GM23338 (cell line): ENCODE measurements at regions not wholly inside any gene's neighbourhood (a gene's known extent, or its start where the extent isn't known, plus 50 kb on each side); places are given as distances from the start of the nearest gene placed in this dataset.

ENCODE experiments used
- ATAC-seq: fragments of 200-7000 bp; cut with Tn5 transposase; 3 replicates; pipeline ENCODE4 v1.9.1; 2020
- DNase-seq: peaks from one replicate; pipeline ENCODE4 v3.0.0-alpha.2; 2015; ENCODE audit warnings: low spot score
- H2AFZ ChIP-seq: fragments of 200-600 bp; sonication (generic); 2 replicates; pipeline ENCODE4 v1.8.0; 2016; ENCODE audit warnings: antibody characterized with exemption, mild to moderate bottlenecking, moderate library complexity
- H3F3A ChIP-seq: fragments of 200-600 bp; sonication (generic); replicated peaks from 2 replicates; pipeline ENCODE4 v1.8.0; 2017; ENCODE audit warnings: antibody characterized with exemption, mixed run types, low read depth
- H3K27ac ChIP-seq: fragments of 200-600 bp; sonication (generic); 2 replicates; pipeline ENCODE4 v1.6.1; 2016; ENCODE audit warnings: low read depth
- H3K27me3 ChIP-seq: fragments of 200-600 bp; sonication (generic); 2 replicates; pipeline ENCODE4 v1.8.0; 2016; ENCODE audit warnings: mild to moderate bottlenecking, mixed run types, moderate library complexity; ENCODE audit not compliant: insufficient read depth
- H3K36me3 ChIP-seq: fragments of 200-600 bp; sonication (generic); 2 replicates; pipeline ENCODE4 v1.8.0; 2016; ENCODE audit warnings: mild to moderate bottlenecking; ENCODE audit not compliant: insufficient read depth
- H3K4me1 ChIP-seq: fragments of 200-600 bp; sonication (generic); 2 replicates; pipeline ENCODE4 v1.8.0; 2016; ENCODE audit warnings: mild to moderate bottlenecking, moderate library complexity; ENCODE audit not compliant: insufficient read depth
- H3K4me2 ChIP-seq: fragments of 200-600 bp; sonication (generic); 2 replicates; pipeline ENCODE4 v1.7.1; 2017; ENCODE audit warnings: mixed run types
- H3K4me3 ChIP-seq: fragments of 200-600 bp; sonication (generic); 2 replicates; pipeline ENCODE4 v1.6.1; 2016; ENCODE audit warnings: mixed run types
- H3K79me2 ChIP-seq: fragments of 200-600 bp; sonication (generic); replicated peaks from 2 replicates; pipeline ENCODE4 v1.8.0; 2017; ENCODE audit warnings: mild to moderate bottlenecking; ENCODE audit not compliant: insufficient read depth
- H3K9me2 ChIP-seq: fragments of 200-600 bp; sonication (generic); 2 replicates; pipeline ENCODE4 v1.8.0; 2017; ENCODE audit not compliant: insufficient read depth
- H4K20me1 ChIP-seq: fragments of 200-600 bp; sonication (generic); replicated peaks from 2 replicates; pipeline ENCODE4 v1.8.0; 2017; ENCODE audit warnings: mild to moderate bottlenecking; ENCODE audit not compliant: insufficient read depth
- H3K27ac Mint-ChIP-seq: 2 replicates; pipeline ENCODE4 v1.8.0; 2020; ENCODE audit warnings: inconsistent platforms, mild to moderate bottlenecking, moderate library complexity, mixed read lengths
- H3K27me3 Mint-ChIP-seq: 3 replicates; pipeline ENCODE4 v1.8.0; 2022; ENCODE audit warnings: low read depth, mild to moderate bottlenecking, moderate library complexity, mixed read lengths, inconsistent platforms; ENCODE audit not compliant: insufficient read depth, poor library complexity
- H3K36me3 Mint-ChIP-seq: 3 replicates; pipeline ENCODE4 v1.8.0; 2021; ENCODE audit warnings: low read depth, mild to moderate bottlenecking, inconsistent platforms, moderate library complexity, mixed read lengths
- H3K4me1 Mint-ChIP-seq: 3 replicates; pipeline ENCODE4 v1.8.0; 2020; ENCODE audit warnings: mild to moderate bottlenecking, inconsistent platforms, mixed read lengths
- H3K4me3 Mint-ChIP-seq: 3 replicates; pipeline ENCODE4 v1.8.0; 2021; ENCODE audit warnings: moderate library complexity, mild to moderate bottlenecking, inconsistent platforms, mixed read lengths
- H3K9me3 Mint-ChIP-seq: 3 replicates; pipeline ENCODE4 v1.8.0; 2020; ENCODE audit warnings: moderate library complexity, mild to moderate bottlenecking, inconsistent platforms, mixed read lengths
- CREB1 ChIP-seq: fragments of 250-450 bp; sonication (Bioruptor Pico); IDR thresholded peaks from 2 replicates; pipeline ENCODE4 v1.5.0; 2020; ENCODE audit warnings: low read depth, mild to moderate bottlenecking, moderate library complexity
- EZH2 ChIP-seq: fragments of 200-600 bp; sonication (generic); IDR thresholded peaks from one replicate; pipeline ENCODE4 v1.8.0; 2017; ENCODE audit warnings: antibody characterized with exemption, mild to moderate bottlenecking, low read depth; ENCODE audit not compliant: unreplicated experiment
- JUNB ChIP-seq: IDR thresholded peaks from one replicate; pipeline ENCODE4 v1.6.1; 2016; ENCODE audit warnings: antibody characterized with exemption; ENCODE audit not compliant: unreplicated experiment
- NANOG ChIP-seq: IDR thresholded peaks from 2 replicates; pipeline ENCODE4 v1.6.1; 2016; ENCODE audit warnings: antibody characterized with exemption, borderline replicate concordance
- POLR2AphosphoS5 ChIP-seq: IDR thresholded peaks from 2 replicates; pipeline ENCODE4 v1.6.1; 2016; ENCODE audit warnings: antibody characterized with exemption, low read depth
- STAT1 ChIP-seq: IDR thresholded peaks from one replicate; pipeline ENCODE4 v1.6.1; 2016; ENCODE audit warnings: antibody characterized with exemption; ENCODE audit not compliant: unreplicated experiment
- ZNF114 ChIP-seq: fragments of 250-450 bp; sonication (Bioruptor Pico); IDR thresholded peaks from 2 replicates; pipeline ENCODE4 v1.5.0; 2020; ENCODE audit warnings: mild to moderate bottlenecking, moderate library complexity
- TF ChIP-seq, protein P1 (sequence below): IDR thresholded peaks from 2 replicates; pipeline ENCODE4 v1.6.1; 2016; ENCODE audit warnings: antibody characterized with exemption
- TF ChIP-seq, protein P2 (sequence below), 2 experiments: fragments of 200-600 bp in 1 of 2; sonication (generic) in 1 of 2; conservative IDR thresholded peaks; 2 replicates each; pipeline versions ENCODE4 v1.5.1 to v1.6.1; 2016 to 2017; ENCODE audit warnings: antibody characterized with exemption in 2 of 2, low read depth in 2 of 2, mild to moderate bottlenecking in 2 of 2, moderate library complexity in 1 of 2
- TF ChIP-seq, protein P3 (sequence below): fragments of 250-450 bp; sonication (Bioruptor Pico); IDR thresholded peaks from 2 replicates; pipeline ENCODE4 v1.5.0; 2020; ENCODE audit warnings: mild to moderate bottlenecking, moderate library complexity

DNA sequence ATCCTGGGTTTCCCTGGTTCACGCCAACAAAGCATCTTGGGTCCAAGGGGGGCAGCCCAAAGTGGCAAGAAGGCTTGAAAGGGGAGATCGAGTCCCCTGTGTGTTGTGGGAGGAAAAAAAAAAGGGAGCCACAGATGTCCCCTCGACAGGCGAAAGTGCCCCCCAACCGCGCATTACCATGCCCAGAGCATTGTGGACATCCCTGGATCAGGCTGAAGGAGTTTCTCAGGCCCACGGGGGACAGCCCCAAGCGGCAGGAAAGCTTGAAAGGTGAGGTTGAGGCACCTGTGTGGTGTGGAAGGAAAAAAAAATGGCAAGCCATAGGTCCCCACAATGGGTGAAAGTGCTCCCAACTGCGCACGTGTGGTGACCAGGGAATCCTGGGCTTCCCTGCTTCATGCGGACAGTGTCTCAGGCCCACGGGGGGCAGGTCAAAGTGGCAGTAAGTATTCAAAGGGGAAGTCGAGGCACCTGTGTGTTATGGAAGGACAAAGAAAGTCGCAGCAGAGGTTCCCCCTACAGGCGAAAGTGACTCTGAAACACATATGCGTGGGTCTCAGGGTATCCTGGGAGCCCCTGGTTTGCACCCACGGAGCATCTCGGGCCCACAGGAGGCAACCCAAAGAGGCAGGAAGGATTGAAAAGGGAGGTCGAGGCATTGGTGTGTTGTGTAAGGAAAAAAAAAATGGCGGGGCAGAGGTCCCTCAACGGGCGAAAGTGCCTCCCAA is 580.1 kb downstream of the ALG10 start (continued):
- TF ChIP-seq, protein P1, sequence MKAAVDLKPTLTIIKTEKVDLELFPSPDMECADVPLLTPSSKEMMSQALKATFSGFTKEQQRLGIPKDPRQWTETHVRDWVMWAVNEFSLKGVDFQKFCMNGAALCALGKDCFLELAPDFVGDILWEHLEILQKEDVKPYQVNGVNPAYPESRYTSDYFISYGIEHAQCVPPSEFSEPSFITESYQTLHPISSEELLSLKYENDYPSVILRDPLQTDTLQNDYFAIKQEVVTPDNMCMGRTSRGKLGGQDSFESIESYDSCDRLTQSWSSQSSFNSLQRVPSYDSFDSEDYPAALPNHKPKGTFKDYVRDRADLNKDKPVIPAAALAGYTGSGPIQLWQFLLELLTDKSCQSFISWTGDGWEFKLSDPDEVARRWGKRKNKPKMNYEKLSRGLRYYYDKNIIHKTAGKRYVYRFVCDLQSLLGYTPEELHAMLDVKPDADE: no peak
- no peak for TF ChIP-seq STAT1
- TF ChIP-seq EZH2: no peak
- TF ChIP-seq POLR2AphosphoS5: no peak
- TF ChIP-seq NANOG: no peak
- no peak for TF ChIP-seq CREB1 (CRISPR knock-in tag)
- no peak for TF ChIP-seq ZNF114
- TF ChIP-seq, protein P2, sequence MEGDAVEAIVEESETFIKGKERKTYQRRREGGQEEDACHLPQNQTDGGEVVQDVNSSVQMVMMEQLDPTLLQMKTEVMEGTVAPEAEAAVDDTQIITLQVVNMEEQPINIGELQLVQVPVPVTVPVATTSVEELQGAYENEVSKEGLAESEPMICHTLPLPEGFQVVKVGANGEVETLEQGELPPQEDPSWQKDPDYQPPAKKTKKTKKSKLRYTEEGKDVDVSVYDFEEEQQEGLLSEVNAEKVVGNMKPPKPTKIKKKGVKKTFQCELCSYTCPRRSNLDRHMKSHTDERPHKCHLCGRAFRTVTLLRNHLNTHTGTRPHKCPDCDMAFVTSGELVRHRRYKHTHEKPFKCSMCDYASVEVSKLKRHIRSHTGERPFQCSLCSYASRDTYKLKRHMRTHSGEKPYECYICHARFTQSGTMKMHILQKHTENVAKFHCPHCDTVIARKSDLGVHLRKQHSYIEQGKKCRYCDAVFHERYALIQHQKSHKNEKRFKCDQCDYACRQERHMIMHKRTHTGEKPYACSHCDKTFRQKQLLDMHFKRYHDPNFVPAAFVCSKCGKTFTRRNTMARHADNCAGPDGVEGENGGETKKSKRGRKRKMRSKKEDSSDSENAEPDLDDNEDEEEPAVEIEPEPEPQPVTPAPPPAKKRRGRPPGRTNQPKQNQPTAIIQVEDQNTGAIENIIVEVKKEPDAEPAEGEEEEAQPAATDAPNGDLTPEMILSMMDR (conservative IDR thresholded peaks at IDR 0.05; ENCODE audit: low read depth in 2 of 2): no peak

DNA sequence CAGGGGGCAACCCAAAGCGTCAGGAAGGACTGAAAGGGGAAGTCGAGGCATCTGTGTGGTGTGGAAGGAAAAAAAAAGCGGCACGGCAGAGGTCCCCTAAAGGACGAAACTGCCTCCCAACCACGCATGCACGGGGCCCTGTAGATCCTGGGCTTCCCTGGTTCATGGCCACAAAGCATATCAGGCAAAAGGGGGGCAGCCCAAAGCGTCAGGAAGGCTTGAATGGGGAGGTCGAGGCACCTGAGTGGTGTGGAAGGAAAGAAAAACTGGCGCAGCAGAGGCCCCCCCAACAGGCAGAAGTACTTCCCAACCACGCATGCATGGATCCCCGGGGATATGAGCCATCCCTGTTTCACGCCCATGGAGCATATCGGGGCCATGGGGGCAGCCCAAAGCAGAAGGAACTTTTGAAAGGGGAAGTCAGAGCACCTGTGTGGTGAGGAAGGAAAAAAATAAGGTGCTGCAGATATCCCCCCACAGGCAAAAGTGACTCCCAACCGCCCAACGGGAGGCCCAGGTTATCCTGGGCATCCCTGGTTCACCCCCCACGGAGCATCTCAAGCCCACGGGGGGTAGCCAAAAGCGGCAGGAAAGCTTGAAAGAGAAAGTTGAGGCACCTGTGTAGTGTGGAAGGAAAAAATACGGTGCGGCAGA is 581.2 kb downstream of the ALG10 start:
- no peaks in the 10 kb centered on the region for H3K79me2 ChIP-seq
- no peak overlapping the region for H3K4me3 ChIP-seq
- no peak overlapping the region for H2AFZ ChIP-seq
- peaks cover 51% of the 10 kb centered on the region for H3K36me3 Mint-ChIP-seq
- no peaks in the 10 kb centered on the region for H3K9me2 ChIP-seq
- no peak overlapping the region for H3K4me3 Mint-ChIP-seq
- DNase-seq (no peak), ATAC-seq (no peak)
- H4K20me1 ChIP-seq: no peaks in the 10 kb centered on the region
- H3K36me3 ChIP-seq: no peaks in the 10 kb centered on the region
- peaks cover 6% of the 10 kb centered on the region for H3K27me3 Mint-ChIP-seq
- no peak overlapping the region for H3K27ac Mint-ChIP-seq
- H3K4me1 ChIP-seq: no peaks in the 10 kb centered on the region
- no peaks in the 10 kb centered on the region for H3K4me1 Mint-ChIP-seq
- no peaks in the 10 kb centered on the region for H3K27me3 ChIP-seq
- H3K4me2 ChIP-seq: no peak overlapping the region
- H3K27ac ChIP-seq: no peak overlapping the region
- peaks cover 94% of the 10 kb centered on the region for H3K9me3 Mint-ChIP-seq
- no peaks in the 10 kb centered on the region for H3F3A ChIP-seq
- TF ChIP-seq EZH2 (no peak), POLR2AphosphoS5 (no peak), NANOG (no peak), JUNB (no peak), ZNF114 (no peak)
- TF ChIP-seq, protein P2 (conservative IDR thresholded peaks at IDR 0.05; ENCODE audit: low read depth in 2 of 2): no peak
- TF ChIP-seq, protein P1: no peak
- TF ChIP-seq, protein P3, sequence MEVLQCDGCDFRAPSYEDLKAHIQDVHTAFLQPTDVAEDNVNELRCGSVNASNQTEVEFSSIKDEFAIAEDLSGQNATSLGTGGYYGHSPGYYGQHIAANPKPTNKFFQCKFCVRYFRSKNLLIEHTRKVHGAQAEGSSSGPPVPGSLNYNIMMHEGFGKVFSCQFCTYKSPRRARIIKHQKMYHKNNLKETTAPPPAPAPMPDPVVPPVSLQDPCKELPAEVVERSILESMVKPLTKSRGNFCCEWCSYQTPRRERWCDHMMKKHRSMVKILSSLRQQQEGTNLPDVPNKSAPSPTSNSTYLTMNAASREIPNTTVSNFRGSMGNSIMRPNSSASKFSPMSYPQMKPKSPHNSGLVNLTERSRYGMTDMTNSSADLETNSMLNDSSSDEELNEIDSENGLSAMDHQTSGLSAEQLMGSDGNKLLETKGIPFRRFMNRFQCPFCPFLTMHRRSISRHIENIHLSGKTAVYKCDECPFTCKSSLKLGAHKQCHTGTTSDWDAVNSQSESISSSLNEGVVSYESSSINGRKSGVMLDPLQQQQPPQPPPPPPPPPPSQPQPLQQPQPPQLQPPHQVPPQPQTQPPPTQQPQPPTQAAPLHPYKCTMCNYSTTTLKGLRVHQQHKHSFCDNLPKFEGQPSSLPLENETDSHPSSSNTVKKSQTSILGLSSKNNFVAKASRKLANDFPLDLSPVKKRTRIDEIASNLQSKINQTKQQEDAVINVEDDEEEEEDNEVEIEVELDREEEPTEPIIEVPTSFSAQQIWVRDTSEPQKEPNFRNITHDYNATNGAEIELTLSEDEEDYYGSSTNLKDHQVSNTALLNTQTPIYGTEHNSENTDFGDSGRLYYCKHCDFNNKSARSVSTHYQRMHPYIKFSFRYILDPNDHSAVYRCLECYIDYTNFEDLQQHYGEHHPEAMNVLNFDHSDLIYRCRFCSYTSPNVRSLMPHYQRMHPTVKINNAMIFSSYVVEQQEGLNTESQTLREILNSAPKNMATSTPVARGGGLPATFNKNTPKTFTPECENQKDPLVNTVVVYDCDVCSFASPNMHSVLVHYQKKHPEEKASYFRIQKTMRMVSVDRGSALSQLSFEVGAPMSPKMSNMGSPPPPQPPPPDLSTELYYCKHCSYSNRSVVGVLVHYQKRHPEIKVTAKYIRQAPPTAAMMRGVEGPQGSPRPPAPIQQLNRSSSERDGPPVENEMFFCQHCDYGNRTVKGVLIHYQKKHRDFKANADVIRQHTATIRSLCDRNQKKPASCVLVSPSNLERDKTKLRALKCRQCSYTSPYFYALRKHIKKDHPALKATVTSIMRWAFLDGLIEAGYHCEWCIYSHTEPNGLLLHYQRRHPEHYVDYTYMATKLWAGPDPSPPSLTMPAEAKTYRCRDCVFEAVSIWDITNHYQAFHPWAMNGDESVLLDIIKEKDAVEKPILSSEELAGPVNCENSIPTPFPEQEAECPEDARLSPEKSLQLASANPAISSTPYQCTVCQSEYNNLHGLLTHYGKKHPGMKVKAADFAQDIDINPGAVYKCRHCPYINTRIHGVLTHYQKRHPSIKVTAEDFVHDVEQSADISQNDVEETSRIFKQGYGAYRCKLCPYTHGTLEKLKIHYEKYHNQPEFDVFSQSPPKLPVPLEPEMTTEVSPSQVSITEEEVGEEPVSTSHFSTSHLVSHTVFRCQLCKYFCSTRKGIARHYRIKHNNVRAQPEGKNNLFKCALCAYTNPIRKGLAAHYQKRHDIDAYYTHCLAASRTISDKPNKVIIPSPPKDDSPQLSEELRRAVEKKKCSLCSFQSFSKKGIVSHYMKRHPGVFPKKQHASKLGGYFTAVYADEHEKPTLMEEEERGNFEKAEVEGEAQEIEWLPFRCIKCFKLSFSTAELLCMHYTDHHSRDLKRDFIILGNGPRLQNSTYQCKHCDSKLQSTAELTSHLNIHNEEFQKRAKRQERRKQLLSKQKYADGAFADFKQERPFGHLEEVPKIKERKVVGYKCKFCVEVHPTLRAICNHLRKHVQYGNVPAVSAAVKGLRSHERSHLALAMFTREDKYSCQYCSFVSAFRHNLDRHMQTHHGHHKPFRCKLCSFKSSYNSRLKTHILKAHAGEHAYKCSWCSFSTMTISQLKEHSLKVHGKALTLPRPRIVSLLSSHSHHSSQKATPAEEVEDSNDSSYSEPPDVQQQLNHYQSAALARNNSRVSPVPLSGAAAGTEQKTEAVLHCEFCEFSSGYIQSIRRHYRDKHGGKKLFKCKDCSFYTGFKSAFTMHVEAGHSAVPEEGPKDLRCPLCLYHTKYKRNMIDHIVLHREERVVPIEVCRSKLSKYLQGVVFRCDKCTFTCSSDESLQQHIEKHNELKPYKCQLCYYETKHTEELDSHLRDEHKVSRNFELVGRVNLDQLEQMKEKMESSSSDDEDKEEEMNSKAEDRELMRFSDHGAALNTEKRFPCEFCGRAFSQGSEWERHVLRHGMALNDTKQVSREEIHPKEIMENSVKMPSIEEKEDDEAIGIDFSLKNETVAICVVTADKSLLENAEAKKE: no peak
